ENCODE measurements at regions not wholly inside any gene's neighbourhood (a gene's known extent, or its start where the extent isn't known, plus 50 kb on each side); places are given as distances from the start of the nearest gene placed in this dataset.
"Not testable (repeated sequence)": the region's sequence is repeated elsewhere in the genome, so short reads cannot be mapped to it uniquely, and the experiment has no call there.

GRCh38 chr3:34067536-34068051 lies 269.2 kb downstream of the PDCD6IP start:
- no peak for ATAC-seq
- Histone ChIP-seq H3K4me3 (ENCODE audit: low read length) (no peak overlapping the region), H3K9me3 (ENCODE audit: control insufficient read depth, low read length) (no peaks in the 10 kb centered on the region), H3K27me3 (ENCODE audit: control insufficient read depth, insufficient read depth) (no peaks in the 10 kb centered on the region), H3K27ac (ENCODE audit: low read length) (no peak overlapping the region), H3K4me1 (ENCODE audit: control insufficient read depth, insufficient read depth, low read length) (no peaks in the 10 kb centered on the region)
- 73% methylated on average over 5 of the region's 5 CpGs for WGBS
- intact Hi-C loops (cut with DNase I) = no loop called here
- no peak for DNase-seq

GRCh38 chr3:34068505-34068904 lies 270.1 kb downstream of the PDCD6IP start:
- Histone ChIP-seq H3K4me1 (ENCODE audit: control insufficient read depth, insufficient read depth, low read length) (no peaks in the 10 kb centered on the region), H3K27me3 (ENCODE audit: control insufficient read depth, insufficient read depth) (no peaks in the 10 kb centered on the region), H3K9me3 (ENCODE audit: control insufficient read depth, low read length) (no peaks in the 10 kb centered on the region), H3K4me3 (ENCODE audit: low read length) (no peak overlapping the region), H3K27ac (ENCODE audit: low read length) (no peak overlapping the region)
- 84% methylated on average over 7 of the region's 7 CpGs for WGBS
- ATAC-seq (no peak), DNase-seq (no peak)
- intact Hi-C loops (cut with DNase I) = no loop called here

DNA sequence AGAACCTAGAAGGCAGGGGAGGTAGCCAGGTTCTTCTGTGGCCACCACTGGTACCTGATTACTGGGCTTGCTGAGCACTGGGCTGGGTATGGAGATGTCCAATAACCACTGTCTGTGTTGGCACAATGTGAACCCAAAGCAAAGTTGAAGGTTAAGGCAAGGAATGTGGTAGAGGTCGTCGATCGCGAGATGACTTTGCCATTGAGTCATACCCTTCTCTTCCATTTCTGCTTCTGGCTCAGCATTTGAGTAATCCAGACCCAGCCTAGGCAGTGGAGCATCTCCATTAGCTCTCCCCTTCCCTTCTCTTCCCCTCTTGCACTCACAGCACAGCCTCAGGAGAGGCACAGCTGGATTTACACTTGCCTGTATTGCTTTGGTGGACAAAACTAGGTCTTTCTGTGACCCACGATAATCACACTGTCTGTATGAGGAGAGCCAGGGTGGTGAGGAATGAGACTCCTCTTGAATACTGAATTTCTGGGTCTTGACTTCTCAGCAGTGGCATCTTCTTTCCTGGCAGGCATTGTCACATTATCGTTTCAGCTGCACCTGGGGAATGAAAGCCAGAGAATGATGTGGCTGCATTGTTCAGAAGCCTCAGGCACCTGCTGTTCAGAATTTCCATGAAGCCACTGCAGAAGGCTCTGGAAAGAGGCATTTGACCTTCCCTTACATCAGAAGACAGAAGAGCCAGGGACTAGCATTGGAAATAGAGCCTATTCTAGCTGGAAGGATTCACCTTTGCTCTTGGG lies 272.6 kb downstream of the PDCD6IP start:
- ATAC-seq = no peak
- Histone ChIP-seq H3K27me3 (ENCODE audit: control insufficient read depth, insufficient read depth) (no peaks in the 10 kb centered on the region), H3K4me3 (ENCODE audit: low read length) (no peak overlapping the region), H3K27ac (ENCODE audit: low read length) (no peak overlapping the region), H3K4me1 (ENCODE audit: control insufficient read depth, insufficient read depth, low read length) (no peaks in the 10 kb centered on the region), H3K9me3 (ENCODE audit: control insufficient read depth, low read length) (no peaks in the 10 kb centered on the region)
- DNase-seq = no peak
- WGBS = 87% methylated on average over 6 of the region's 6 CpGs
- intact Hi-C loops (cut with DNase I) = no loop called here

GRCh38 chr3:34072297-34072696 lies 273.9 kb downstream of the PDCD6IP start:
- intact Hi-C loops (cut with DNase I) = no loop called here
- Histone ChIP-seq H3K4me3 (ENCODE audit: low read length) (no peak overlapping the region), H3K4me1 (ENCODE audit: control insufficient read depth, insufficient read depth, low read length) (no peaks in the 10 kb centered on the region), H3K27me3 (ENCODE audit: control insufficient read depth, insufficient read depth) (no peaks in the 10 kb centered on the region), H3K27ac (ENCODE audit: low read length) (no peak overlapping the region), H3K9me3 (ENCODE audit: control insufficient read depth, low read length) (no peaks in the 10 kb centered on the region)
- WGBS = 78% methylated on average over 2 of the region's 2 CpGs
- no peak for ATAC-seq
- DNase-seq = no peak

DNA sequence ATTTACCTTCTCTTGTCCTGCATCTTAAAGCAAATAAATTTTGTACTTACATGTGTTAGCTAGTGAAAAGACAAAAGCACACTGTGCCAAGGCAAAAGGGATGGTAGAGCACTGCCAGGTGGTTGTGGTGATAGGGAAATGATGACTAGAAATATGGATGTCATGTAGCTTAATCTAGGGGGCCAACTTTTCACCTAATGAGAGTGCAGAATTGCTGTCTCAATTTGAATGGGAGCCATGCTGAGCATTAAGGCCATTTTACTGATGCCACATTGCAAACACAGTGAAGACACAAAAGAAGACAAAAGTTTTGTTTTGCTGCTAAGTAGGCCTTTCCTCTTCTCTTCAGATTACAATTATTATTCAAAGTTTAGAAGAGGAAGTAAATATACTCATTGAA lies 274.7 kb downstream of the PDCD6IP start:
- H3K27ac ChIP-seq (ENCODE audit: low read length) = no peak overlapping the region
- no peaks in the 10 kb centered on the region for H3K27me3 ChIP-seq (ENCODE audit: control insufficient read depth, insufficient read depth)
- no peaks in the 10 kb centered on the region for H3K9me3 ChIP-seq (ENCODE audit: control insufficient read depth, low read length)
- DNase-seq = no peak
- no peaks in the 10 kb centered on the region for H3K4me1 ChIP-seq (ENCODE audit: control insufficient read depth, insufficient read depth, low read length)
- intact Hi-C loops (cut with DNase I) = no loop called here
- H3K4me3 ChIP-seq (ENCODE audit: low read length) = no peak overlapping the region
- no peak for ATAC-seq

- H3K27ac ChIP-seq (ENCODE audit: low read length) = no peak overlapping the region
- DNase-seq (no peak), ATAC-seq (no peak)
- 93% methylated on average over 1 of the region's 1 CpG for whole genome bisulfite sequencing
- H3K27me3 ChIP-seq (ENCODE audit: control insufficient read depth, insufficient read depth) = no peaks in the 10 kb centered on the region
- no peak overlapping the region for H3K4me3 ChIP-seq (ENCODE audit: low read length)
- intact Hi-C loops (cut with DNase I) = no loop called here
- no peaks in the 10 kb centered on the region for H3K4me1 ChIP-seq (ENCODE audit: control insufficient read depth, insufficient read depth, low read length)
- H3K9me3 ChIP-seq (ENCODE audit: control insufficient read depth, low read length) = no peaks in the 10 kb centered on the region
These were observed 275.5 kb downstream of the PDCD6IP start for GRCh38 chr3:34073961-34074360.

GRCh38 chr3:34075975-34076374 lies 277.5 kb downstream of the PDCD6IP start:
- Histone ChIP-seq H3K27me3 (ENCODE audit: control insufficient read depth, insufficient read depth) (no peaks in the 10 kb centered on the region), H3K4me3 (ENCODE audit: low read length) (no peak overlapping the region), H3K27ac (ENCODE audit: low read length) (no peak overlapping the region), H3K9me3 (ENCODE audit: control insufficient read depth, low read length) (no peaks in the 10 kb centered on the region), H3K4me1 (ENCODE audit: control insufficient read depth, insufficient read depth, low read length) (no peaks in the 10 kb centered on the region)
- ATAC-seq (no peak), DNase-seq (peak in 1 of 3 donors; percentile 9)
- intact Hi-C loops (cut with DNase I) = no loop called here
- WGBS = 91% methylated on average over 8 of the region's 8 CpGs

DNA sequence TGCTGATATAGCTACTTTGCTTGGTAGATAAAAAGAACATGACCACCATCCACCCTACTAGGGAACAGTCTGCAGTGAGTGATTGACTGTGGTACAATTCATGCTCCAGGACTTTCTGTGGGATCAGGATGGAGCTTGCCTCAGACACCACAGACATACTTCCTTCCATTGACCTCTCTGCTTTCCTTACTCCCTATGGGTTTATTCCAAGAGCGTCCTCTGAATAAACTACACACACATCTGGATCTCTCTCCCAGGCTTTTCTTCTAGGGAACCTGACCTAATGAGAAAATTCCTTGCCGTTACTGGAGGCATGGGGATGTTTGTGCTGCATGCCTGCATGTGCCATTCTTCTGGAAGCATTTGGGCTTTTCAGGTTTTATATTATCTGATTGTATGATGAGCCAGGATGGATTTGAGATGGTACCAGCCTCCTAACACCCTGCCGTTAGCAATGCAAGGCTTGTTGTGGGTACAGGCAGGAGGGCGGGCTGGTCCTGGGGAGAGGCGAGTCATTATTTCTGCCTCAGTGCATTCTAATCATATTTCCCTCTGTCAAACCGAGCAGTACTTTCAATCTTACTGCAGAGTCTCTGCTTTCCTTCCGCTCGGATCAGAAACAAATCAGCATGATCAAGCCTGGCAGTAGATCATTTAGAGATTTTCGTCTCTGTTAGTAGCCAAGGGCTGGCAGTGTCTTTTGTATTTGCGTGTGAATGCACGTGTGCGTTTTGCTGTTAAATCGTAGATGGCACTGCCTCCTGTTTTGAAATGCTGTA lies 279.2 kb downstream of the PDCD6IP start:
- 74% methylated on average over 13 of the region's 13 CpGs for WGBS
- intact Hi-C loops (cut with DNase I) = no loop called here

GRCh38 chr3:34078418-34078817 lies 280.0 kb downstream of the PDCD6IP start:
- Histone ChIP-seq H3K9me3 (ENCODE audit: control insufficient read depth, low read length) (no peaks in the 10 kb centered on the region), H3K4me3 (ENCODE audit: low read length) (no peak overlapping the region), H3K27me3 (ENCODE audit: control insufficient read depth, insufficient read depth) (no peaks in the 10 kb centered on the region), H3K4me1 (ENCODE audit: control insufficient read depth, insufficient read depth, low read length) (no peaks in the 10 kb centered on the region), H3K27ac (ENCODE audit: low read length) (no peak overlapping the region)
- intact Hi-C loops (cut with DNase I) = no loop called here
- WGBS = 45% methylated on average over 2 of the region's 2 CpGs
- ATAC-seq = no peak
- no peak for DNase-seq

More for the DNA sequence above, 279.2 kb downstream of the PDCD6IP start:
- Histone ChIP-seq H3K27me3 (ENCODE audit: control insufficient read depth, insufficient read depth) (no peaks in the 10 kb centered on the region), H3K4me1 (ENCODE audit: control insufficient read depth, insufficient read depth, low read length) (no peaks in the 10 kb centered on the region), H3K4me3 (ENCODE audit: low read length) (no peak overlapping the region), H3K9me3 (ENCODE audit: control insufficient read depth, low read length) (no peaks in the 10 kb centered on the region), H3K27ac (ENCODE audit: low read length) (no peak overlapping the region)
- ATAC-seq (no peak), DNase-seq (no peak)

DNA sequence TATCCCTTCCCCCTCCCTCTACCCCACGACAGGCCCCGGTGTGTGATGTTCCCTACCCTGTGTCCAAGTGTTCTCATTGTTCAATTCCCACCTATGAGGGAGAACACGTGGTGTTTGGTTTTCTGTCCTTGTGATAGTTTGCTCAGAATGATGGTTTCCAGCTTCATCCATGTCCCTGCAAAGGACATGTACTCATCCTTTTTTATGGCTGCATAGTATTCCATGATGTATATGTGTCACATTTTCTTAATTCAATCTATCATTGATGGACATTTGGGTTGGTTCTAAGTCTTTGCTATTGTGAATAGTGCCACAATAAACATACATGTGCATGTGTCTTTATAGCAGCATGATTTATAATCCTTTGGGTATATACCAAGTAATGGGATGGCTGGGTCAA lies 281.4 kb downstream of the PDCD6IP start:
- 88% methylated on average over 3 of the region's 3 CpGs for WGBS
- H3K4me1 ChIP-seq (ENCODE audit: control insufficient read depth, insufficient read depth, low read length); intact Hi-C loops (cut with DNase I); H3K9me3 ChIP-seq (ENCODE audit: control insufficient read depth, low read length); H3K27me3 ChIP-seq (ENCODE audit: control insufficient read depth, insufficient read depth); H3K4me3 ChIP-seq (ENCODE audit: low read length); ATAC-seq; H3K27ac ChIP-seq (ENCODE audit: low read length); DNase-seq: not testable (repeated sequence)

DNA sequence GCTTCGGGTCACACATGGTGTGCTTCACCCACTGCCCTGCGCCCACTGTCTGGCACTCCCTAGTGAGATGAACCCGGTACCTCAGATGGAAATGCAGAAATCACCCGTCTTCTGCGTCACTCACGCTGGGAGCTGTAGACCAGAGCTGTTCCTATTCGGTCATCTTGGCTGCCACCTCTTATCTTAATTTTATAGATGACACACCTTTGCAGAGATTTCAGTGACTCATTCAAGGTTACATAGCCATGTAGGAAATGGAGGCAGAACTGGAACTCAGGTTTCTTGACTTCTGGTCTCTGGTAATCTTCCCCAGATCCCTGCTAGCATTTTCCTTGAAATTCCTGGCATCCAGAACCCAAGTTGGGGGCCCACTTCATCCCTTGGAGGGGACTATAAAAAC lies 291.9 kb downstream of the PDCD6IP start:
- H3K27me3 ChIP-seq (ENCODE audit: control insufficient read depth, insufficient read depth); H3K27ac ChIP-seq (ENCODE audit: low read length); DNase-seq; ATAC-seq; H3K4me3 ChIP-seq (ENCODE audit: low read length); H3K9me3 ChIP-seq (ENCODE audit: control insufficient read depth, low read length); intact Hi-C loops (cut with DNase I); H3K4me1 ChIP-seq (ENCODE audit: control insufficient read depth, insufficient read depth, low read length): not testable (repeated sequence)
- 87% methylated on average over 7 of the region's 7 CpGs for WGBS

All from right cardiac atrium (tissue), 5 donors.